Sigmoid colon (tissue), 6 donors: ENCODE measurements at regions not wholly inside any gene's neighbourhood (a gene's known extent, or its start where the extent isn't known, plus 50 kb on each side); places are given as distances from the start of the nearest gene placed in this dataset.

Experiments used
- DNase-seq: peaks from one replicate; pipeline ENCODE4 v3.0.0-alpha.2; 2019
- H3K27ac ChIP-seq, 4 donors: fragments of 200-600 bp; sonication (generic); one replicate each; pipeline ENCODE4 v1.5.1; 2016 to 2019; ENCODE audit warnings: mild to moderate bottlenecking in 1 of 4
- H3K27me3 ChIP-seq, 3 donors: fragments of 200-600 bp; sonication (generic); one replicate each; pipeline ENCODE4 v1.5.1; 2019; ENCODE audit warnings: mild to moderate bottlenecking in 1 of 3
- H3K36me3 ChIP-seq, 4 donors: fragments of 200-600 bp; sonication (generic); one replicate each; pipeline ENCODE4 v1.5.1; 2016 to 2019
- H3K4me1 ChIP-seq, 4 donors: fragments of 200-600 bp; sonication (generic); one replicate each; pipeline ENCODE4 v1.5.1; 2017 to 2019
- H3K4me3 ChIP-seq, 4 donors: fragments of 200-600 bp; sonication (generic); one replicate each; pipeline ENCODE4 v1.5.1; 2017 to 2019; ENCODE audit warnings: mild to moderate bottlenecking in 2 of 4, moderate library complexity in 1 of 4
- H3K9me3 ChIP-seq, 4 donors: fragments of 200-600 bp in 3 of 4; sonication (generic) in 3 of 4; one replicate each; pipeline versions ENCODE4 v1.5.1 to v1.6.1; 2013 to 2019
- CTCF ChIP-seq, 4 experiments: fragments of 450-650 bp in 3 of 4; fragments of 200-600 bp in 1 of 4; IDR thresholded peaks; one replicate each; pipeline ENCODE4 v1.5.1; 2016 to 2019; ENCODE audit warnings: antibody characterized with exemption in 4 of 4, mild to moderate bottlenecking in 3 of 4, moderate library complexity in 2 of 4
- EP300 ChIP-seq, 4 donors: sonication (generic); formaldehyde crosslinking; IDR thresholded peaks; one replicate each; pipeline ENCODE4 v1.6.1; 2017; ENCODE audit warnings: antibody characterized with exemption in 4 of 4
- POLR2A ChIP-seq, 2 donors: fragments of 450-650 bp; IDR thresholded peaks; one replicate each; pipeline ENCODE4 v1.6.1; 2016; ENCODE audit warnings: antibody characterized with exemption in 2 of 2, mild to moderate bottlenecking in 2 of 2, moderate library complexity in 2 of 2
- POLR2AphosphoS5 ChIP-seq, 4 donors: sonication (generic); formaldehyde crosslinking; IDR thresholded peaks; one replicate each; pipeline ENCODE4 v1.6.1; 2017; ENCODE audit warnings: antibody characterized with exemption in 4 of 4
- WGBS, 2 donors: extraction: QIAGEN DNeasy Blood & Tissue Kit; methylation state at CpG; one replicate each; pipeline ENCODE4 v1.1.7; 2013; 5-methylcytosine and 5-hydroxymethylcytosine counted together
- intact Hi-C: fragments of 100-400 bp; cut with DNase I; formaldehyde crosslinking; loops from one replicate; pipeline ENCODE4 v1.15.1; 2023
- donor health status: healthy with polysubstance abuse.
- donor health status: healthy.

- Histone ChIP-seq H3K36me3 (no peaks in the 10 kb centered on the region), H3K4me3 (no peak overlapping the region), H3K27me3 (peaks cover 3 to 13% (median 5%) of the 10 kb centered on the region in 3 donors), H3K4me1 (peaks cover 0 to 12% (median 5%) of the 10 kb centered on the region in 4 donors), H3K27ac (no peak overlapping the region), H3K9me3 (peaks cover 6 to 11% (median 8%) of the 10 kb centered on the region in 4 donors)
- no peak for DNase-seq
- TF ChIP-seq POLR2AphosphoS5 (IDR thresholded peaks at IDR 0.05) (peak in 1 of 4 donors; percentile 7), POLR2A (IDR thresholded peaks at IDR 0.05) (no peak)
- WGBS, 2 donors: 18 to 22% methylated on average over 7 of the region's 7 CpGs
- intact Hi-C loops: no loop called here
These were observed 60.8 kb downstream of the FOXD1 start for GRCh38 chr5:73387601-73388305.

- no peak overlapping the region for H3K27ac ChIP-seq
- TF ChIP-seq EP300 (IDR thresholded peaks at IDR 0.05) (no peak), POLR2AphosphoS5 (IDR thresholded peaks at IDR 0.05) (no peak), POLR2A (IDR thresholded peaks at IDR 0.05) (no peak), CTCF (IDR thresholded peaks at IDR 0.05) (no peak)
- DNase-seq: no peak
- intact Hi-C loops: no loop called here
- peaks cover 6 to 19% (median 8%) of the 10 kb centered on the region in 3 donors for H3K27me3 ChIP-seq
- WGBS, 2 donors: 73 to 81% methylated on average over 1 of the region's 1 CpG
- peaks cover 0 to 15% (median 6%) of the 10 kb centered on the region in 4 donors for H3K4me1 ChIP-seq
- H3K36me3 ChIP-seq: no peaks in the 10 kb centered on the region
- no peak overlapping the region for H3K4me3 ChIP-seq
- H3K9me3 ChIP-seq: peaks cover 6 to 11% (median 8%) of the 10 kb centered on the region in 4 donors
These were observed 61.4 kb downstream of the FOXD1 start for GRCh38 chr5:73387149-73387591.

GRCh38 chr5:73384861-73385260, 63.7 kb downstream of the FOXD1 start:
- no peak for DNase-seq
- intact Hi-C loops: no loop called here
- 84 to 96% methylated on average over 1 of the region's 1 CpG for WGBS, 2 donors
- no peak overlapping the region for H3K4me3 ChIP-seq
- H3K27ac ChIP-seq: no peak overlapping the region
- H3K27me3 ChIP-seq: peaks cover 25 to 42% (median 31%) of the 10 kb centered on the region in 3 donors
- no peak for TF ChIP-seq EP300 (IDR thresholded peaks at IDR 0.05)
- TF ChIP-seq POLR2A (IDR thresholded peaks at IDR 0.05): no peak
- no peak for TF ChIP-seq POLR2AphosphoS5 (IDR thresholded peaks at IDR 0.05)
- TF ChIP-seq CTCF (IDR thresholded peaks at IDR 0.05): no peak
- H3K4me1 ChIP-seq: peaks cover 0 to 25% (median 17%) of the 10 kb centered on the region in 4 donors
- no peaks in the 10 kb centered on the region for H3K36me3 ChIP-seq
- peaks cover 6 to 11% (median 8%) of the 10 kb centered on the region in 4 donors for H3K9me3 ChIP-seq

- intact Hi-C loops: no loop called here
- peaks cover 25 to 43% (median 32%) of the 10 kb centered on the region in 3 donors for H3K27me3 ChIP-seq
- H3K9me3 ChIP-seq: peaks cover 6 to 11% (median 8%) of the 10 kb centered on the region in 4 donors
These were observed 66.2 kb downstream of the FOXD1 start for GRCh38 chr5:73382401-73382740.

More at GRCh38 chr5:73382401-73382740, 66.2 kb downstream of the FOXD1 start:
- Histone ChIP-seq H3K27ac (no peak overlapping the region), H3K36me3 (no peaks in the 10 kb centered on the region), H3K4me3 (peak overlapping the region in 3 of 4 donors; percentile 20 to 34 (median 26)), H3K4me1 (peaks cover 0 to 14% (median 12%) of the 10 kb centered on the region in 4 donors)
- no peak for DNase-seq
- 25 to 30% methylated on average over 27 of the region's 27 CpGs for WGBS, 2 donors
- TF ChIP-seq POLR2AphosphoS5 (IDR thresholded peaks at IDR 0.05): no peak
- TF ChIP-seq POLR2A (IDR thresholded peaks at IDR 0.05): no peak
- no peak for TF ChIP-seq EP300 (IDR thresholded peaks at IDR 0.05)
- no peak for TF ChIP-seq CTCF (IDR thresholded peaks at IDR 0.05)
